Keratinocyte (primary cell): ENCODE measurements at regions not wholly inside any gene's neighbourhood (a gene's known extent, or its start where the extent isn't known, plus 50 kb on each side); places are given as distances from the start of the nearest gene placed in this dataset.

Experiments used
- DNase-seq: peaks from one replicate; pipeline ENCODE4 v3.0.0-alpha.2; 2011; ENCODE audit warnings: low read depth, missing footprints, low spot score
- FAIRE-seq: peaks from 2 replicates; lab custom pipeline; 2011; peaks lifted over from hg19 to GRCh38; lab: Jason Lieb, UNC
- H2AFZ ChIP-seq: 2 replicates; pipeline ENCODE4 v1.6.0; 2012; ENCODE audit warnings: low read length, control low read depth, inconsistent platforms; ENCODE audit not compliant: control insufficient read depth
- H3K27ac ChIP-seq: 2 replicates; pipeline ENCODE4 v1.5.1; 2011; ENCODE audit warnings: low read length; ENCODE audit not compliant: control insufficient read depth, insufficient read depth
- H3K27me3 ChIP-seq: 3 replicates; pipeline ENCODE4 v1.6.0; 2011; ENCODE audit warnings: low read length; ENCODE audit not compliant: control insufficient read depth, insufficient read depth; ENCODE audit errors: extremely low read depth
- H3K36me3 ChIP-seq, 2 experiments: 2 replicates in 1 of 2; 3 replicates in 1 of 2; pipeline ENCODE4 v1.5.1; 2011; ENCODE audit warnings: low read length in 2 of 2, mild to moderate bottlenecking in 1 of 2; ENCODE audit not compliant: control insufficient read depth in 2 of 2, insufficient read depth in 2 of 2; ENCODE audit errors: extremely low read depth in 1 of 2
- H3K4me1 ChIP-seq: 3 replicates; pipeline ENCODE4 v1.5.1; 2011; ENCODE audit warnings: low read length; ENCODE audit not compliant: control insufficient read depth, insufficient read depth; ENCODE audit errors: extremely low read depth
- H3K4me2 ChIP-seq: 3 replicates; pipeline ENCODE4 v1.6.0; 2011; ENCODE audit warnings: low read depth, low read length; ENCODE audit not compliant: control insufficient read depth, insufficient read depth; ENCODE audit errors: extremely low read depth
- H3K4me3 ChIP-seq, 3 experiments: fragments of 200-600 bp in 1 of 3; sonication (generic) in 1 of 3; 2 replicates in 2 of 3; 3 replicates in 1 of 3; pipeline ENCODE4 v1.5.1; 2011 to 2016; ENCODE audit warnings: low read length in 3 of 3, mild to moderate bottlenecking in 3 of 3, control low read depth in 2 of 3, inconsistent platforms in 1 of 3, low read depth in 1 of 3, mixed read lengths in 1 of 3, mixed run types in 1 of 3, moderate library complexity in 1 of 3; ENCODE audit not compliant: control insufficient read depth in 2 of 3, insufficient read depth in 2 of 3; ENCODE audit errors: extremely low read depth in 1 of 3
- H3K79me2 ChIP-seq: 2 replicates; pipeline ENCODE4 v1.6.0; 2012; ENCODE audit warnings: low read length; ENCODE audit not compliant: control insufficient read depth, insufficient read depth
- H3K9ac ChIP-seq: 3 replicates; pipeline ENCODE4 v1.6.0; 2011; ENCODE audit warnings: low read length; ENCODE audit not compliant: control insufficient read depth, insufficient read depth; ENCODE audit errors: extremely low read depth
- H3K9me1 ChIP-seq: 3 replicates; pipeline ENCODE4 v1.6.0; 2011; ENCODE audit warnings: low read length; ENCODE audit not compliant: control insufficient read depth, insufficient read depth; ENCODE audit errors: extremely low read depth
- H3K9me3 ChIP-seq: 2 replicates; pipeline ENCODE4 v1.5.1; 2012; ENCODE audit warnings: low read depth, low read length; ENCODE audit not compliant: control insufficient read depth
- H4K20me1 ChIP-seq: 3 replicates; pipeline ENCODE4 v1.6.0; 2011; ENCODE audit warnings: low read length; ENCODE audit not compliant: control insufficient read depth, insufficient read depth; ENCODE audit errors: extremely low read depth
- CTCF ChIP-seq, 3 experiments: IDR thresholded peaks in 1 of 3; conservative IDR thresholded peaks in 1 of 3; optimal IDR thresholded peaks in 1 of 3; 2 replicates in 2 of 3; 3 replicates in 1 of 3; pipeline versions ENCODE3 to v1.5.1; 2011; ENCODE audit warnings: low read length in 3 of 3, mild to moderate bottlenecking in 3 of 3, moderate library complexity in 2 of 3, control low read depth in 1 of 3, inconsistent platforms in 1 of 3; ENCODE audit not compliant: insufficient read depth in 2 of 3; ENCODE audit errors: extremely low read depth in 1 of 3
- EZH2 ChIP-seq: IDR thresholded peaks from one replicate; pipeline ENCODE4 v1.6.1; 2012; ENCODE audit warnings: inconsistent platforms, mild to moderate bottlenecking, low read length, moderate library complexity
- dilution Hi-C: fragments of 300-500 bp; cut with MboI; formaldehyde crosslinking; loops from one replicate; pipeline ENCODE4 v1.7.0; 2020; ENCODE audit warnings: low sequenced_read_pairs; ENCODE audit not compliant: extremely low pct_ligation_motif_present

GRCh38 chr6:140360651-140361050 lies 986.2 kb upstream of the CITED2 start:
- no peak for TF ChIP-seq EZH2
- no peak for TF ChIP-seq CTCF (optimal IDR thresholded peaks at IDR 0.05 in 1 of 3, IDR thresholded peaks at IDR 0.05 in 1 of 3, conservative IDR thresholded peaks at IDR 0.05 in 1 of 3; ENCODE audit: extremely low read depth in 1 of 3, insufficient read depth in 2 of 3, low read length in 3 of 3)
- Histone ChIP-seq H3K4me1 (no peaks in the 10 kb centered on the region), H3K27ac (no peak overlapping the region), H3K4me3 (no peak overlapping the region), H3K9me1 (no peaks in the 10 kb centered on the region), H3K9ac (no peak overlapping the region), H3K27me3 (no peaks in the 10 kb centered on the region), H2AFZ (no peak overlapping the region), H3K9me3 (peaks cover 2% of the 10 kb centered on the region), H3K4me2 (no peak overlapping the region), H3K79me2 (no peaks in the 10 kb centered on the region), H4K20me1 (no peaks in the 10 kb centered on the region), H3K36me3 (no peaks in the 10 kb centered on the region)
- DNase-seq (no peak), FAIRE-seq (no peak)
- dilution Hi-C loops: no loop called here

- Histone ChIP-seq H2AFZ (no peak overlapping the region), H3K4me1 (no peaks in the 10 kb centered on the region), H4K20me1 (no peaks in the 10 kb centered on the region), H3K27ac (no peak overlapping the region), H3K4me3 (no peak overlapping the region), H3K27me3 (no peaks in the 10 kb centered on the region), H3K36me3 (no peaks in the 10 kb centered on the region), H3K9me1 (no peaks in the 10 kb centered on the region), H3K79me2 (no peaks in the 10 kb centered on the region), H3K9me3 (no peaks in the 10 kb centered on the region), H3K4me2 (no peak overlapping the region), H3K9ac (no peak overlapping the region)
- no peak for TF ChIP-seq EZH2
- TF ChIP-seq CTCF (optimal IDR thresholded peaks at IDR 0.05 in 1 of 3, IDR thresholded peaks at IDR 0.05 in 1 of 3, conservative IDR thresholded peaks at IDR 0.05 in 1 of 3; ENCODE audit: extremely low read depth in 1 of 3, insufficient read depth in 2 of 3, low read length in 3 of 3): no peak
- dilution Hi-C loops: no loop called here
- peak; percentile 17 for FAIRE-seq
- DNase-seq: no peak
Observed at GRCh38 chr6:140355476-140355875, 981.0 kb upstream of the CITED2 start.
